H54 (cell line): ENCODE measurements at regions not wholly inside any gene's neighbourhood (a gene's known extent, or its start where the extent isn't known, plus 50 kb on each side); places are given as distances from the start of the nearest gene placed in this dataset.

ENCODE experiments used
- DNase-seq: peaks from one replicate; pipeline ENCODE4 v3.0.0; 2011; ENCODE audit warnings: low spot score, mixed read lengths; ENCODE audit not compliant: insufficient read length
- FAIRE-seq: peaks from 3 replicates; lab custom pipeline; 2011; peaks lifted over from hg19 to GRCh38; lab: Jason Lieb, UNC
- POLR2A ChIP-seq: IDR thresholded peaks from 2 replicates; pipeline ENCODE4 v1.6.1; 2011; ENCODE audit warnings: low read depth, mild to moderate bottlenecking, low read length

- no peak for DNase-seq
- TF ChIP-seq POLR2A: no peak
- no peak for FAIRE-seq
Measured at GRCh38 chr16:51436742-51437141, 285.7 kb upstream of the SALL1 start.

GRCh38 chr16:51434567-51435198, 283.6 kb upstream of the SALL1 start:
- FAIRE-seq (no peak), DNase-seq (no peak)
- TF ChIP-seq POLR2A: no peak

- FAIRE-seq: no peak
- TF ChIP-seq POLR2A: no peak
- DNase-seq: no peak
Measured at GRCh38 chr16:51433599-51433998, 282.5 kb upstream of the SALL1 start.

- DNase-seq: peak; percentile 10
- TF ChIP-seq POLR2A: no peak
- peak; percentile 45 for FAIRE-seq
Measured at GRCh38 chr16:51431517-51432241, 280.6 kb upstream of the SALL1 start.

GRCh38 chr16:51430716-51431369, 279.8 kb upstream of the SALL1 start:
- no peak for DNase-seq
- no peak for FAIRE-seq
- TF ChIP-seq POLR2A: no peak

GRCh38 chr16:51429041-51429440, 278.0 kb upstream of the SALL1 start:
- no peak for DNase-seq
- no peak for TF ChIP-seq POLR2A
- no peak for FAIRE-seq

GRCh38 chr16:51427085-51427484, 276.0 kb upstream of the SALL1 start:
- no peak for DNase-seq
- TF ChIP-seq POLR2A: no peak
- FAIRE-seq: no peak

GRCh38 chr16:51426276-51426675, 275.2 kb upstream of the SALL1 start:
- no peak for TF ChIP-seq POLR2A
- DNase-seq: no peak

GRCh38 chr16:51420247-51420646, 269.2 kb upstream of the SALL1 start:
- no peak for DNase-seq
- no peak for TF ChIP-seq POLR2A
- FAIRE-seq: no peak

More at GRCh38 chr16:51426276-51426675, 275.2 kb upstream of the SALL1 start:
- FAIRE-seq: no peak

GRCh38 chr16:51419768-51420167, 268.7 kb upstream of the SALL1 start:
- DNase-seq (no peak), FAIRE-seq (no peak)
- TF ChIP-seq POLR2A: no peak

- no peak for TF ChIP-seq POLR2A
- DNase-seq (no peak), FAIRE-seq (no peak)
Measured at GRCh38 chr16:51418258-51418657, 267.2 kb upstream of the SALL1 start.

GRCh38 chr16:51416926-51417325, 265.9 kb upstream of the SALL1 start:
- no peak for DNase-seq
- FAIRE-seq: no peak
- TF ChIP-seq POLR2A: no peak

GRCh38 chr16:51410125-51410524, 259.1 kb upstream of the SALL1 start:
- FAIRE-seq (no peak), DNase-seq (no peak)
- TF ChIP-seq POLR2A: no peak

- no peak for FAIRE-seq
- DNase-seq: no peak
- no peak for TF ChIP-seq POLR2A
Measured at GRCh38 chr16:51409001-51409675, 258.1 kb upstream of the SALL1 start.
